HG03342 (cell line): ENCODE measurements at regions not wholly inside any gene's neighbourhood (a gene's known extent, or its start where the extent isn't known, plus 50 kb on each side); places are given as distances from the start of the nearest gene placed in this dataset.

Source experiments
- ATAC-seq: cut with Tn5 transposase; IDR thresholded peaks from one replicate; pipeline ENCODE4 v1.9.1; 2021; ENCODE audit warnings: mild to moderate bottlenecking, moderate library complexity; ENCODE audit not compliant: unreplicated experiment

- ATAC-seq: no peak
Measured at GRCh38 chr20:60490217-60491050, 532.2 kb downstream of the CDH26 start.

- ATAC-seq: no peak
Measured at GRCh38 chr20:60491051-60491581, 532.9 kb downstream of the CDH26 start.

GRCh38 chr20:60494476-60494875, 536.3 kb downstream of the CDH26 start:
- ATAC-seq: no peak

GRCh38 chr20:60497298-60498035, 539.2 kb downstream of the CDH26 start:
- ATAC-seq: no peak

GRCh38 chr20:60500038-60500701, 541.9 kb downstream of the CDH26 start:
- ATAC-seq: no peak

- ATAC-seq: no peak
Measured at GRCh38 chr20:60501048-60501447, 542.8 kb downstream of the CDH26 start.

GRCh38 chr20:60502881-60503280, 544.7 kb downstream of the CDH26 start:
- ATAC-seq: no peak

- no peak for ATAC-seq
Measured at GRCh38 chr20:60505423-60505822, 547.2 kb downstream of the CDH26 start.

GRCh38 chr20:60506061-60506460, 547.8 kb downstream of the CDH26 start:
- no peak for ATAC-seq

GRCh38 chr20:60507087-60507694, 549.0 kb downstream of the CDH26 start:
- ATAC-seq: no peak

GRCh38 chr20:60509407-60509806, 551.2 kb downstream of the CDH26 start:
- ATAC-seq: no peak

GRCh38 chr20:60510356-60510755, 552.1 kb downstream of the CDH26 start:
- ATAC-seq: no peak

GRCh38 chr20:60512443-60512842, 554.2 kb downstream of the CDH26 start:
- ATAC-seq: no peak

GRCh38 chr20:60513141-60513540, 554.9 kb downstream of the CDH26 start:
- no peak for ATAC-seq

- ATAC-seq: no peak
Measured at GRCh38 chr20:60516442-60516841, 558.2 kb downstream of the CDH26 start.

GRCh38 chr20:60518022-60518421, 559.8 kb downstream of the CDH26 start:
- ATAC-seq: no peak

GRCh38 chr20:60525397-60525796, 567.2 kb downstream of the CDH26 start:
- ATAC-seq: no peak

- ATAC-seq: no peak
Measured at GRCh38 chr20:60527656-60528055, 569.4 kb downstream of the CDH26 start.

- ATAC-seq: no peak
Measured at GRCh38 chr20:60528141-60528540, 569.9 kb downstream of the CDH26 start.

- ATAC-seq: no peak
Measured at GRCh38 chr20:60529149-60529548, 570.9 kb downstream of the CDH26 start.

- ATAC-seq: no peak
Measured at GRCh38 chr20:60535211-60535610, 577.0 kb downstream of the CDH26 start.
